Mesendoderm (in vitro differentiated cells): ENCODE measurements at regions not wholly inside any gene's neighbourhood (a gene's known extent, or its start where the extent isn't known, plus 50 kb on each side); places are given as distances from the start of the nearest gene placed in this dataset.
"Not testable (repeated sequence)": the region's sequence is repeated elsewhere in the genome, so short reads cannot be mapped to it uniquely, and the experiment has no call there.

ENCODE experiments used
- DNase-seq: peaks from one replicate; pipeline ENCODE4 v3.0.0; 2013
- H2AK5ac ChIP-seq: 2 replicates; pipeline ENCODE4 v1.6.1; 2013; ENCODE audit warnings: low read length, inconsistent platforms
- H2BK120ac ChIP-seq: 2 replicates; pipeline ENCODE4 v1.6.1; 2013; ENCODE audit warnings: low read depth, mild to moderate bottlenecking, low read length, moderate library complexity, mixed read lengths
- H2BK15ac ChIP-seq: replicated peaks from 2 replicates; pipeline ENCODE4 v1.6.1; 2013; ENCODE audit warnings: low read depth, mild to moderate bottlenecking, moderate library complexity
- H2BK5ac ChIP-seq: 2 replicates; pipeline ENCODE4 v1.6.1; 2013; ENCODE audit warnings: low read length, inconsistent platforms
- H3K18ac ChIP-seq: 2 replicates; pipeline ENCODE4 v1.6.1; 2013; ENCODE audit warnings: mild to moderate bottlenecking, low read length, mixed read lengths
- H3K23ac ChIP-seq: one replicate; pipeline ENCODE4 v1.6.1; 2013; ENCODE audit warnings: low read length
- H3K27ac ChIP-seq: 2 replicates; pipeline ENCODE4 v1.5.1; 2013; ENCODE audit warnings: low read depth, mild to moderate bottlenecking, inconsistent platforms, low read length, moderate library complexity
- H3K27me3 ChIP-seq: 2 replicates; pipeline ENCODE4 v1.6.1; 2013; ENCODE audit warnings: low read length, control low read depth, mild to moderate bottlenecking, inconsistent platforms; ENCODE audit not compliant: insufficient read depth, poor library complexity
- H3K36me3 ChIP-seq: 2 replicates; pipeline ENCODE4 v1.6.1; 2013; ENCODE audit warnings: low read length, inconsistent platforms; ENCODE audit not compliant: control insufficient read depth, insufficient read depth
- H3K4ac ChIP-seq: one replicate; pipeline ENCODE4 v1.6.1; 2013; ENCODE audit warnings: low read depth, mild to moderate bottlenecking, low read length, moderate library complexity
- H3K4me1 ChIP-seq: 2 replicates; pipeline ENCODE4 v1.6.1; 2013; ENCODE audit warnings: low read depth, low read length, inconsistent platforms; ENCODE audit not compliant: control insufficient read depth
- H3K4me2 ChIP-seq: 2 replicates; pipeline ENCODE4 v1.6.1; 2013; ENCODE audit warnings: low read length
- H3K4me3 ChIP-seq: 2 replicates; pipeline ENCODE4 v1.5.1; 2013; ENCODE audit warnings: mild to moderate bottlenecking, low read length
- H3K56ac ChIP-seq: one replicate; pipeline ENCODE4 v1.6.1; 2013; ENCODE audit warnings: low read length
- H3K79me1 ChIP-seq: 2 replicates; pipeline ENCODE4 v1.6.1; 2013; ENCODE audit warnings: low read length, inconsistent platforms
- H3K79me2 ChIP-seq: 2 replicates; pipeline ENCODE4 v1.6.1; 2013; ENCODE audit warnings: mild to moderate bottlenecking, low read length; ENCODE audit not compliant: control insufficient read depth, insufficient read depth
- H3K9ac ChIP-seq: 2 replicates; pipeline ENCODE4 v1.6.1; 2013; ENCODE audit warnings: low read length, inconsistent platforms
- H4K5ac ChIP-seq: one replicate; pipeline ENCODE4 v1.6.1; 2013; ENCODE audit warnings: low read length
- H4K8ac ChIP-seq: one replicate; pipeline ENCODE4 v1.6.1; 2013; ENCODE audit warnings: low read depth, mild to moderate bottlenecking, control low read depth, low read length, moderate library complexity
- WGBS: extraction: QIAGEN DNeasy Blood & Tissue Kit; methylation state at CpG from one replicate; pipeline ENCODE4 v1.1.7; 2013; ENCODE audit warnings: low lambda C conversion rate, missing lambda C conversion rate; ENCODE audit not compliant: insufficient coverage; ENCODE audit errors: extremely low coverage; 5-methylcytosine and 5-hydroxymethylcytosine counted together

- Histone ChIP-seq H2BK5ac (no peak overlapping the region), H2BK15ac (no peak overlapping the region), H3K4me3 (no peak overlapping the region), H3K56ac (no peak overlapping the region), H3K27me3 (no peaks in the 10 kb centered on the region), H3K4ac (no peak overlapping the region), H3K4me2 (no peak overlapping the region), H3K23ac (no peak overlapping the region), H3K27ac (no peak overlapping the region), H3K79me1 (no peaks in the 10 kb centered on the region), H3K4me1 (no peaks in the 10 kb centered on the region), H3K79me2 (no peaks in the 10 kb centered on the region), H2AK5ac (no peak overlapping the region), H2BK120ac (no peak overlapping the region), H3K9ac (no peak overlapping the region), H4K8ac (no peak overlapping the region), H3K36me3 (no peaks in the 10 kb centered on the region), H3K18ac (no peak overlapping the region), H4K5ac (no peak overlapping the region)
- DNase-seq: no peak
- no CpG with 5 or more reads among the region's 1 CpG for WGBS
Observed at GRCh38 chr3:24565656-24566055, 71.0 kb upstream of the THRB start.

GRCh38 chr3:24566927-24567326 is 72.3 kb upstream of the THRB start:
- Histone ChIP-seq H4K5ac (no peak overlapping the region), H3K56ac (no peak overlapping the region), H2BK15ac (no peak overlapping the region), H3K27ac (no peak overlapping the region), H3K79me1 (no peaks in the 10 kb centered on the region), H4K8ac (no peak overlapping the region), H3K4me2 (no peak overlapping the region), H2BK120ac (no peak overlapping the region), H2AK5ac (no peak overlapping the region), H3K4ac (no peak overlapping the region), H3K79me2 (no peaks in the 10 kb centered on the region), H3K18ac (no peak overlapping the region), H3K4me3 (no peak overlapping the region), H3K4me1 (no peaks in the 10 kb centered on the region), H3K36me3 (no peaks in the 10 kb centered on the region), H3K27me3 (no peaks in the 10 kb centered on the region), H3K23ac (no peak overlapping the region), H3K9ac (no peak overlapping the region), H2BK5ac (no peak overlapping the region)
- no peak for DNase-seq
- WGBS: no CpG with 5 or more reads among the region's 15 CpGs

GRCh38 chr3:24572409-24572808 is 77.8 kb upstream of the THRB start:
- not testable (repeated sequence) for H2AK5ac ChIP-seq, H3K79me1 ChIP-seq, H3K27ac ChIP-seq, H4K8ac ChIP-seq, H3K23ac ChIP-seq, H4K5ac ChIP-seq, H2BK120ac ChIP-seq, H3K4me3 ChIP-seq, H3K9ac ChIP-seq, H3K56ac ChIP-seq, DNase-seq, H3K79me2 ChIP-seq, H3K36me3 ChIP-seq, H3K27me3 ChIP-seq, H2BK5ac ChIP-seq, H2BK15ac ChIP-seq, H3K4ac ChIP-seq, H3K18ac ChIP-seq, H3K4me1 ChIP-seq, H3K4me2 ChIP-seq
- WGBS: no CpG with 5 or more reads among the region's 6 CpGs

DNA sequence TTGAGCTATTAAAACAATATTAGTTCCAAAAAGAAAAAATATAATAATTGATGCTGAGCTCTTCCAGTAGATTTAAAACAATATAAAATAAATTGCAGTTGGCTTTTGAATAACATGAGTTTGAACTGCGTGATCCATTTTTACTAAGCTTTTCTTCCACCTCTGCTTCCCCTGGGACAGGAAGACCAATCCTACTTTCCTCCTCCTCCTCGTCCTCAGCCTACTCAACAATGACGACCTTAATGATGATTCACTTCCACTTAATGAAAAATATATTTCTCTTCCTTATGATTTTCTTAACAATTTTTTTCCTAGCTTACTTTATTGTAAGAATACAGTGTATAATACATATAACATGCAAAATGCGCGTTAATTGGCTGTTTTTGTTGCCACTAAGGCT is 78.9 kb upstream of the THRB start:
- Histone ChIP-seq H3K36me3 (no peaks in the 10 kb centered on the region), H3K18ac (no peak overlapping the region), H2BK5ac (no peak overlapping the region), H3K4me1 (no peaks in the 10 kb centered on the region), H3K4me2 (no peak overlapping the region), H2BK15ac (no peak overlapping the region), H3K27ac (no peak overlapping the region), H3K4ac (no peak overlapping the region), H3K56ac (no peak overlapping the region), H3K4me3 (no peak overlapping the region), H3K79me2 (no peaks in the 10 kb centered on the region), H2AK5ac (no peak overlapping the region), H2BK120ac (no peak overlapping the region), H3K23ac (no peak overlapping the region), H3K9ac (no peak overlapping the region), H4K5ac (no peak overlapping the region), H4K8ac (no peak overlapping the region), H3K27me3 (no peaks in the 10 kb centered on the region), H3K79me1 (no peaks in the 10 kb centered on the region)
- WGBS: no CpG with 5 or more reads among the region's 5 CpGs
- no peak for DNase-seq

- Histone ChIP-seq H3K36me3 (no peaks in the 10 kb centered on the region), H3K23ac (no peak overlapping the region), H2AK5ac (no peak overlapping the region), H3K4ac (no peak overlapping the region), H3K56ac (no peak overlapping the region), H3K27ac (no peak overlapping the region), H2BK15ac (no peak overlapping the region), H2BK5ac (no peak overlapping the region), H4K8ac (no peak overlapping the region), H3K4me2 (no peak overlapping the region), H3K4me3 (no peak overlapping the region), H3K79me1 (no peaks in the 10 kb centered on the region), H3K79me2 (no peaks in the 10 kb centered on the region), H3K9ac (no peak overlapping the region), H3K4me1 (no peaks in the 10 kb centered on the region), H2BK120ac (no peak overlapping the region), H4K5ac (no peak overlapping the region), H3K27me3 (no peaks in the 10 kb centered on the region), H3K18ac (no peak overlapping the region)
- DNase-seq: no peak
- no CpG with 5 or more reads among the region's 1 CpG for WGBS
Observed at GRCh38 chr3:24578324-24578723, 83.7 kb upstream of the THRB start.

DNA sequence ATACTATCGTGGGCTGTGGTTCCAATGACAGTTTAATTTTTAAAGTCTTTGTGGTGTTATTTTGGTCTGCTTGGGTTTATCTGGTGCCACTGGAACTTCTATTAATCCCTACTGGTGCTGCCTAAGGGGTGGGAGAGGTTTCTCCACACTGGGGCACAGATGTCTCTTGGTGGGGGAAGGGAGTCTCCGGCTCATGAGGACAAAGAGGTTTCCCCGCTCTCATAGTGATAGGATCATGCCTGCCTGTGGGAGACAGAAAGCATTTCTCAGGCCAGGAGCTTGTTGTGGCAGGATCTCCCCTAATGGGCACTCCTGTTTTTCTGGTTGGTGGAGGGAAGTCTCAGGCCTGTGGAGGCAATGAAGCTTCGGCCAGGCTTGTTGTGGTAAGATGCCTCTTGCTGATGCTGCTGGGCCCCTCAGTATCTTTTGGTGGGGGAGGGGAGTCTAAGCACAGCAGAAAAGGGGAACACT is 84.3 kb upstream of the THRB start:
- Histone ChIP-seq H4K8ac (no peak overlapping the region), H3K4ac (no peak overlapping the region), H3K4me1 (no peaks in the 10 kb centered on the region), H3K79me1 (no peaks in the 10 kb centered on the region), H3K27me3 (no peaks in the 10 kb centered on the region), H2BK120ac (no peak overlapping the region), H2BK5ac (no peak overlapping the region), H3K79me2 (no peaks in the 10 kb centered on the region), H2AK5ac (no peak overlapping the region), H2BK15ac (no peak overlapping the region), H3K9ac (no peak overlapping the region), H3K56ac (no peak overlapping the region), H3K4me3 (no peak overlapping the region), H4K5ac (no peak overlapping the region), H3K27ac (no peak overlapping the region), H3K36me3 (no peaks in the 10 kb centered on the region), H3K23ac (no peak overlapping the region), H3K4me2 (no peak overlapping the region), H3K18ac (no peak overlapping the region)
- no CpG with 5 or more reads among the region's 4 CpGs for WGBS
- DNase-seq: peak; percentile 36
